GM19397 (cell line): ENCODE measurements at regions not wholly inside any gene's neighbourhood (a gene's known extent, or its start where the extent isn't known, plus 50 kb on each side); places are given as distances from the start of the nearest gene placed in this dataset.
A peak's percentile ranks its signal among the peaks of the same experiment; 100 is the strongest.

ENCODE experiments used
- ATAC-seq: cut with Tn5 transposase; IDR thresholded peaks from one replicate; pipeline ENCODE4 v1.9.1; 2021; ENCODE audit warnings: mild to moderate bottlenecking, moderate library complexity; ENCODE audit not compliant: unreplicated experiment

DNA sequence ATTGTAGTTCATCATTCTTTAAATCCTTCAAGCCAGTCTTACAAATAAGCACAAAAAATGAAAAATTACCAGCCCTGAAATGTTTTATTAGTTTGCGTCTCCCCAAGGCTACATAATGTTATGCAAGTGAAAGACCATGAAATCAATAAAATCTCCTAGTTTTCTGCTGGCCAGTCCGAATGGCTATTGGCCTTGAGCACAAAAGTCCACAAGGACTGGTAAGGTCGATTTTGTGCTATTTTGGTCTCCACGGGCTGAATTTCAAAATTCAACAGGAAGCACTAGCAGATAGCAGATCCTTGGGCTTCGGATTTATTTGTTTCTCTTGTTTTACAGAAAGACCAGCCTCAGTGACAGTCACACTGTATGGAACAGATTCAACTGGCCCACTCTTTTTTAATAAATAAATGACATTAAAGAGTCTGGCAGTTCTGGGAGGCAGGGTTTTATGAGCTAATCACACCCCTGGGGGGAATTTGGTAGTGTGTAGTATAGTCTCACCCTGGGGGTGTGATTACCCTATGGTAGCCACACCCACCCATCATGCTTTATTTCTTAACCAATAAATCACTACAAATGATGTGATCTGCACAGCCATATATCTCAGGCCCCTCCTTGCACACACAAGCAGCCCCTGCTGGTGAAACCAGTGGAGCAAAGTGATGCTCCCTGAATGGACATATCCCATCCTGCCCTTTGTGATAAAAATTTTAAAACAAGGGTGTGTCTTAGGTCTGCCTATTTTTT lies 51.1 kb upstream of the TMEM33 start:
- ATAC-seq = no peak

DNA sequence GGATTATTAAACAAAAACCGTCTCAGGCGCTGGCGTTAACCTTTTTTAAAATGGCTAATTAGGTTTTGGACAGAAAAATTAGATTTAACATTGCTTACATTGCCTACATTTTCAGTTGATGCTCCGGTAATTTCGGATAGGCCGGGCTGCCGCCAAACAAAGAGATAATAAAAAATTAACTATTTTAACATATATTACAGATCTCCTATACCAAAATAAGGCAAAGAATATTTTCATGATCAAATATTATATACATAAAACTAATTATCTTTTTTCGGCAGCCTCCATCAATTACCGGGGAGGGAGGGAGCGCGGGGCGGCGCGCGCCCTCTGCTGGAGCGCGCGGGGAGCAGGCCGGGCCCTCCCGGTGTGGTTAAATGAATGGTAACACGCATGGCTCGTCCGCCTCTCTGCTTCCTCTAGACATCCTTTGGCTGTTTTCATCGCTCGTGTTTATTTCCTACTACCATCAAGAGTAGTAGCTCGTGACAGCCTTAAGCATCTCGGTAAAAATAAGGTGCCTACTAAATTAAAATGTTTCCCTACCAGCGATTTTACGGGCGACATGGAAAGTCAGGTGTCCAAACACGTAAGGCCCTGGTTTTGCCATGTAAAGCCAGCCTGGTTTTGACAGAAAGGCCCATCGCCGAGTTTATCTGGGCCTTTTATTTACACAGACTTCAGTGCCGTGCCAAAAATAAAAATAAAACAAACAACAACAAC lies 52.4 kb upstream of the TMEM33 start:
- peak; percentile 78 for ATAC-seq

DNA sequence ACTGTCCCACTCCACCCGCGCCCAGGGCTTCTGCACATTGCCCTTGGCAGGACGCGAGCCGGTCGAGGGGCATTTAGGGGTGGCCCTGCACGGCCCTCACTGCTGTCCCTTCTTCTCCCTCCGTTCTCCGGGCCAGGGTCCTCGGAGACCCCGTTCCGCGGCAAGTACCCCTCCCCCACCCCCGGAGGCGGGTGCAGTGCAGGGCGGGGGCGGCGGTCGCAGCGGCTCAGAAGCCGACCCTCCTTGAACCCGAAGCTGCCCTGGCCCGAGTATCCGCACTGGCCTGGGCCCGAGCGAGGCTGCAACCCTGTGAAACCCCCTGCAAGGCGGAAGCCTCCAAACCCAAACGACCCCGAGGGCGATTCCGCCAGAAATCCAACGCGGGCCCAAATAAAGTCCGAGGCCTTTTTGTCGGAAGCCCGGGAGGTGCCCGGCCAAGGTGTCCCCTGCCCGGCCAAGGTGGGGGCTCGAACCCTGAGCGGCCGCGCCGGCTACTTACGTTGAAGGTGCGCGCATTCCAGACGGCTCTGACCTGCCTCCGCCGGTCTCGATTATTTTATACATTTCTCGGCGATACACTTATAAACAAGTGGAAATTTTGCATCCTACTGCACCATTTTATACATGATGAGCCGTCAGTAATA lies 53.1 kb upstream of the TMEM33 start:
- no peak for ATAC-seq

DNA sequence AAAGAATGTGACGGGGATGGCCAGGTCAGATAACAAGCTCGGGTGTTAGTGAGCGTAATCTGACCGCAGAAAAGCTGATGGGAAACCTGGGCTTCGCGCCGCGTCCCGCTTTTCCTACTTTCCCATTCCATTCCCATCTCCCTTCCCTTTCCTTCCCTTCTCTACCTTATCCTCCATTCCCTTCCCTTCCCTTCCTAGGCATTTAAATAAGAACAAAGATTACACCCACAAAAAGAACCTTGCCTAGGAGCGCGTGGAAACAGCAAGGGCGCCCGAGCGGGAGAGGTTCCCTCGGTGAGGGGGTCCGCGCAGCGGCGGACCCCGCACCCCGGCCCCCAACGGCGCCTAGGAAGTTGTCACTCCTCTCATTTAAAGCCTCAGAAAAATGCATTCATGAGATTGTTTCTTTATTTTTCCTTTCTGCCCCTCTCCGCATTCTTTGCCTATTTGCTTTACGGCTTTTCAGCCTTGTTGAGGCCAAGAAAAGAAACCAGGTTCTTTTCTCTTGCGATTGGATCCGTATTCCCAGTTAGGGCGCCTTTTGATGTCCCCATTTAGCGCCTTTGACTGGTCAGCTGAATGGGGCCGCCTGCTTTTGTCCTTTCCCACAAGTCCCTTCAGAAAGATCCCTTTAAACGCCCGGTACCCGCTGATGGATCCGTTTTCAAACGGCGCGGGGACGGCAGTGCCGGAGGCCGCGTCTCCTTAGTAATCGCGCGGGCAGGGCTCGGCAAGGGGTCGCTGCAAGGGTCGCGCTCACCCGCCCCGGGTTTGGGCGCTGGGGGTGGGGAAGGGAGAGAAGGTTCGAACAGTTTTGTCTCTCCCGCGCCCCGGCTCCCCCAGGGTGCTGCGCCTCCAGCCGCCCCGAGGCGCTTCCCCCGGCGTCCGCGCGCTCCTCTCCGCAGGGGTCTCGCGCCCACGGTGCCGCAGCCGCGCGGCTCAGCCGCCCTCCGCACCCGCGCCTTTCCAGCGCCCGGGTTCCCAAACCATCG lies 54.1 kb upstream of the TMEM33 start:
- ATAC-seq = no peak

DNA sequence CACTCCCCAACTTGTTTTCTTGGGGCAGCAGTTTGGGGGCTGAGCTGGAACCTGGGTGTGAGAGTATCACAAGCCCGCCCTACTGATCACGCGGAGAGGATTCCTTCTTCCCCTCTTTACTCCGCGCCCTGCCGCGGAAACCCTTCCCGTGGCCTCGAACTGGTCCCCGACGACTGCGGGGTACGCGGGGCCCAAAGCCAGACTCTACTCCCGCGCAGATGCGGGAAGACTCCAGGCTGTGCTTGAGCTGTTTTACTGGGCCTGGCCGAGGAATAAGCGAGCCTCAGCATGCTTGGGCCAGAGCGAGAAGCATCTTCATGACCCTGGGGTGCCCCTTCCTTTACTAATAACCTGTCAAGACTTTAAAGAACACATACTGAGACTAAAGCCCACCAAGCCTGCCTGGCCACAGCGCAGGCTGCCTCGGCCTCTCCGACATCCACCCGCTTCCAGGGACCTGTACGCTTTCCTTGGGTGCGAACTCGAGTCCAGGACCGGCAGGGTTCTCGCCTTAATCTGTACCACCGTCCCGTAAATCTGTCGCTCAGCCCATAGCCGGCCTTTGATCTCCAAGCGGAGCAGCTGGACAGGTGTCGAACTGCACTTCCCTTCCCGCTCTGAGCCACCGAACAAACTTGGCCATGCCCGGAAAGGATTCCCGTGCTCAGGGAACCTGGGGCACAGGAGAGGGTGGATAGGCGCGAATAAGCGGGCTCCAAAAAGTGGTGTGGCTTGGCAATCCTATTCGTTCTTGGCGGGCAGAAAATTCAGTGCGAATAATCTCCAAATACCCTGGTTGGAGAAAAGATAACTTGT lies 55.0 kb upstream of the TMEM33 start:
- no peak for ATAC-seq

DNA sequence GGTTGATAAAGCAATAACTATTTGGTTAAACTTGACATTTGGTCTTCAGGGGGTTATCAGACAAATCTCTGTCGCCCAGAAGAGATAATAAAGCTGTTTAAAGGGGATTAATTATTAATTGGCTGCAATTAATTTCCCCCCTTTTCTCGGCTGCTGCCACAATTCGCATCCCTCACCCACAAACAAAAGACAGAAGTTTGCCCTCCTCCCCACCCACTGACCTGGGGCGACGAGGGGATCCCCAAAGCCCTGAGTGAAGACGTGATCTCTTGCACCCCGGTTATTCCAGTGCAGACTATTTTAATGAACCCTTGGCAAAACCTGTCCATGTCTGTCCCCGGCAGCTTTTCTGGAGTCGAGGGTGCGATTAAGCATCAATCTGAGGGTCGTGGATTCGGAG lies 55.7 kb upstream of the TMEM33 start:
- no peak for ATAC-seq

DNA sequence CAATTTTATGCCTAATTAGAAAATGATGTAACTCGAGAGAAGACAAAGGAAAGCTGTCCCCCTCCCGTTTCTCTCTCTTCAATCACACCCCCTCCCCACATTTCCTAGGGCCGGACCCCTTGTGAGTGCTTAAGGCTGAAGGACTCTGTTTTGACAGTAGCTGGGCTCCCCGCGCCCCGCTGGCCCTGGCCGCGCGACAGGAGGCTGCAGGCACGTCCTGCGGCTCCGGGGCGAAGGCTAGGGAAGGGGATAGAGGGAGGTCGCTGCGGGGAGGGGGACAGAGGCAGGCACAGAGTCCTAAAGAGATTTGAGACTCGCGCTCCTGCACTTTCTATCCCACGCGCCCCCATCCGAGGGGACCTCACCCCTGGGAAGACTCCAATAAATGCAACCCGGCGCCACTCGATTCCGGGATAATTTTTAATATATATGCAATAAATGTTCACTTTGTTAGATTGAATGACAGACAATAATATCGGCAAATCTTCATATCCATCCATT lies 56.2 kb upstream of the TMEM33 start:
- no peak for ATAC-seq

DNA sequence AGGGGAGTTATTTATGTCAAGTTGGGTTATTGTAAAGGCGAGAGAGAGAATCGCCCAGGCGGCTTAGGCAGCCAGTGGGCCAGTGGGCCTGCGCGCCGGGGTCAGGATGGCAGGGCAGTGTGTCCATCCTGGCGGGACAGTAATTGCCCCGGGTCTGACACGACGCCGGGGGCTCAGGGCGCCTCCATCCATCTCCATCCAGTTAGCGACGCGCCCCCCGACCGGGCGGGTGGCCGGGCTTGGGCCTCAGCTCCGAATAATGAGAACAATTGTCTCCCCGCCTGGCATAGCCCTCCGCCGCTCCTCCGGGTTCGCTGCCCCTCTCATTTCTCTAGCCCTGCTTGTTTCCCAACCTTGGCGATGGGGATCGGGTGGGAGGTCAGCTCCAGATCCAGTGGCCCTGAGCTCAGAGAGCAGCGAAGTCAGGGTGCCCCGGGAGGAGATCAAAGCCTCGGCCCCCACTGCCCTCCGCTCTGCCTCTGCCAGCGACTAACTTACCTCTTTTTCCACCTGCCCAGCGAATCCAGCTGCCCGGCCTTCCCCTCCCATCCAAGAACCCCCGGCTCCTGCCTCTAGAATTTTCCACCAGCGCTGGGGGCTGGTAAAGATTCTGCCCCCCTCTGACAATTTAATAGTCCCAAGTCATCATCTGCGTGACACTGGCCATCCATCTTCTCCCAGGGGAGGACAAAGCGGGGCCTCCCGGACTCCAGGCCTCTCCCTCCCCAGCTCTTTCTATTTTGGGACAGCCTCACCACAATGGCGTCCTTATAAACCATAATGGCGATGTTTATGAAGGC lies 56.9 kb upstream of the TMEM33 start:
- ATAC-seq = no peak

DNA sequence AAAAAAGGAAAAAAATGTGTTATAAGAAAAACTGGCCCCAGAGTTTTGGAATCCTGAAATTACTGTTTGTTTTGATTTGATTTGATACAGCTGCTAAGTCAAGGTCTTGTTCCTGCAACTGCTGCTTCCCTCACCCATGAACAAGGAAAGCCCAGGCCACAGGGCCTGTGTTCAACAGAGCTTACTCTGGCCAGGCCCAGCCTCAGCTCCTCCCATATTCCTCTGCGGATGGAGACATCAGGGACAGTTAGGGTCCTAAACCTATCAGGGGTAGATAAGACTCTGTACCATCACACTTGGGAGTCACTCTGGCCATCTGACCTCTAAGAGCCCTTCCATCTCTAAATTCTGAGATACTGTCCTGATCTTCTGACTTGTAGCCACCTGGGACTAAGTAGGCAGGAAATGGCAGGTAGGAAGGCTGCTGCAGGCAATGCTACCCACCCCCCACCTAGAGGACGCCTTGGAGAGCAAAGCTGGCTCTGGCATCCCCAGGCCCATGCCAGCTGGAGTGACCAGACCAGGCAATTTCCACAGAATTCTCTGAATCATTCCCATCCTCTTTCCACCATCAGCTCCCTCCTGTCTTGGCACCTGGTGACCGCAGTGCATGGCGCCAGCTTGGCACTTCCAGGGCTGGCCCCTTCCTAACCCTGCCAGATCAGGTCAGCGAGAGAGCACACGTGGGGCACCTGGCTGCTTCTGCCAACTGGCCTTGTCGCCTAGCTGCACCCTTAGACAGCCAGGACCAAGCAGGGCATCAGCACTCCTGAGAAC lies 58.0 kb upstream of the TMEM33 start:
- ATAC-seq = no peak

DNA sequence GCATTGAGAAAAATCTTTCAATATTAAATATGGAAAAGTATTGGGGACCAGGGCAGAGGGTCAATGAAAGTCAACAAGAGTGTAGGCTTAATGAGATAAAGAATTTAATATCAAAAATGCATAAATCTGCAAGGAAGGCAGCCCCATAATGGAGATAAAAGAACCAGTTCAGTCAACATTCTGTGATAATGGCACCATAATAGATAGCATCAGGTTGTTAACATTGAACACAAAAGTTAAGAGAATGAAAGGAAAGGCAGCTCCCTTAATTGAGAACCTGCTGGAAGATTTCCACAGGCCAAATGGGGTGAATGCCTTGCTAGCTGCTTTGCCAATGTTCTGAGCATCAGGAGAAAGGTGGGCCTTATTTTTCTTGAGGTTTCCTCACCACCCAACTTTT lies 60.4 kb upstream of the TMEM33 start:
- ATAC-seq = no peak

DNA sequence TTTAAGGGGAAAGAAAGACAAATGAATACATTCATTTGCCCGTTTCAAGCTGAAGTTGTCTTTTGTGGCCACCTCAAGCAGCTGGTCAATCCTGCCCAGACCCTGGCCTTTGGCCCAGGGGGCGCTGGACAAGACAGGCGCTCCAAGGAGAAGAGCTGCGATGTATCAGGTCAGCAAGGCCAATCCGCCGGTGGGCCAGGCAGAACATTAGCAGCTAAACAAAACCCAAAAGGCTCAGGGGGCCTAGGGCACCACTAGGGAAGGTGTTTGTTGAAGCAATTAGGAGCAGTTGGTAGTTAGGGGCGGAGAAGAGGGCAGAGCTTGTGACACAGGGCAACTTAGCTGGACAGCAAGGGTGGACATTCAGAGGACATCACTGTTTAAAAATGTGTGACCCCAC lies 60.8 kb upstream of the TMEM33 start:
- no peak for ATAC-seq

DNA sequence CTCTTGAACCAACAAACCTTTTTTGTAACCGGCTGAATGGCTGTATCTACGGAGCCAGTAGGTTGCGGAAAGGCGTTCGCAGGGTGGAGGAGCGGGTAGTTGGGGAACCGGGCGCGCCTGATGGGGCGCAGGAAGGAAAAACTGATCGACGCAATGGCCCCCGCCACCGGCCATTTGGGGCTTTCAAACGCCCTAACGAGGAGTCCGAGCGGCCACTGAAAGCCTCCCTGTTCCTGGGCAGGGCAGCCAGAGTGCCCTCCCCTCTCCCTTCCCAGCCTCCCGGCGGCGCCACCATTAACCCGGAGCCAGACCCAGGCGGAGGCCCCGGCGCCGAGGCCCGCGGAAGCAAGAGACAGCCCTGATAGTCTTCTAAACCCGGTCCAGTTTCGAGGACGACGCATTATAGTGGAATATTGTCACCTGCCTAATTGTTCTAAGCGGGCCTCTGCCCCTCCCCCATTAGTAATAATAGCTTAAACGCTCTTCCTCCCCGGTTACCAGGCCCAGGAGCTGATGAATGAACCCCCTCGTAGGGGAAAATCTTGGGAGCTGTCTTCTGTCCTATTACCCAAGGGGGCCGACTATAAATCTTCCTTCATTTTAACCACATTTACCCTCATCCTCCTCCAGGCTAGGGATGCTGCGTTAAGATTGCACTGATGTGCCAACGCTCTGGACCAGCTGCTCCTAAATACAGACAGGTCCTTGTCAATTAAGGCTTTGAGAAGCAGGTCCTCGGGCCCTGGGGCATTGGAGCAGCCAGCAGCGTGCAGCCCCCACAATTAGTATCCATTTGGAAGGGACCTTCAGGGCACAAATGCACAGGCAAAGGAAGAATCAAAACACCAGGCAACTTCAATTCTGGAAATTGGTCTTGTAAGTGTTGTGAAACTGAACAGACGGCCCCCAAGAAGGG lies 61.6 kb upstream of the TMEM33 start:
- ATAC-seq = no peak

DNA sequence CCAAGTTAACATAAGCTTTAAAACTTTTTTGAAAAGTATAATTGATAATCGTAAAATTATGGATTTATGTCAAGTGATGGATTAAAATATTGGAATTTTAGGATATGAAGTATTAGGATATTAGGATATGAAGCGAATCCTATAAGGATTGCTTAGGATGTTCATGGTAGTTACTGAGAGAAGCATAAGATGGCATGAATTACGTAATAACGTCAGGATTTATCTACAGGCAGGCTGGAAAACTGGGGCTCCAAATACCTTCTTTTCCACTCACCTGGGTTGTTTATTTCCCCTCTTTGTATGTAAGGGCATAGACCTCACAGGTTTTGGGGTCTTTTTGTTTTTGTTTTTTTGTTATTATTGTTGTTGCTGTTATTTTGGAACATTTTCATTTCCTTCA lies 65.2 kb upstream of the TMEM33 start:
- ATAC-seq = no peak

DNA sequence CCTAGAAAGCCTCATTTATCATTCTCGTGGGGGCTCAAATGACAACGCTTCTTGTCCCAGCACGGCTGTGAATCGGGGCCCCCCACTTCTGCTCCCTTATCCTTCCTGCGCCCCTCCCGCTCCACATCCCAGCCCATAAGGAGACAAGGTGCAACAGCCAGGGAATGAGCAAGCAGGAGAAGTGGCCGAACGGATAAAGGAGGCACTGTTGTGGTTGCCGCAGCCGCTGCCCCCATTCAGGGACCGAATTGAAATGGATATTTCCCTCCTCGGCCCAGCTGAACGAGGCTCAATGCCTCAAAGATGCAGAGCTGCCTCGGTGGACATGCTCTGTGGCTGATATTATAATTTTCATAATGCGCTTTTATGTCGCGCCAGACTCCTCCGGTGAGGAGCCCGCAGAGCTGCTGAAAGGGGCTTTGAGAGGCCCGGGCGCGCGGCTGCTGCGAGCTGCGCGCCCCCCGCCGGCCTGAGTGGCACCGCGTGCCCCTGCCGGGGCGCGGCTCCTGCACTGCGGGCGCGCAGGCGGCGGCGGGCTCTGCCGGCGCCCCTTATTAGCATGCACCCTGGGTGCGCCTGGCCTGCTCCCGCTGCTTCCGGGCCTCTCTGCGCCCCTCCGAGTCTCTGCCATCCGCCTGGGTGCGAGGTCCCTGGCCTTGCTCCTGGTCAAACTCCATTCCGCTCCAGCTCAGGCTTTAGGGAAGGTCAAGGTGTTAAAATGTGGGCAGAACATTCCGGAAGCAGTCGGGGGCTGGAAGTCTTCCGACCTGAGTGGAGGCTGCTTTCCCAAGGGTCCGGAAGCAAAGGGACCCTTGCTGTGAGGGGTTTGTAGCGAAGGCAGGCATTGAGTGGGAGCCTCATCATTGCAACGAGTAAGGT lies 68.2 kb upstream of the TMEM33 start:
- ATAC-seq = no peak

DNA sequence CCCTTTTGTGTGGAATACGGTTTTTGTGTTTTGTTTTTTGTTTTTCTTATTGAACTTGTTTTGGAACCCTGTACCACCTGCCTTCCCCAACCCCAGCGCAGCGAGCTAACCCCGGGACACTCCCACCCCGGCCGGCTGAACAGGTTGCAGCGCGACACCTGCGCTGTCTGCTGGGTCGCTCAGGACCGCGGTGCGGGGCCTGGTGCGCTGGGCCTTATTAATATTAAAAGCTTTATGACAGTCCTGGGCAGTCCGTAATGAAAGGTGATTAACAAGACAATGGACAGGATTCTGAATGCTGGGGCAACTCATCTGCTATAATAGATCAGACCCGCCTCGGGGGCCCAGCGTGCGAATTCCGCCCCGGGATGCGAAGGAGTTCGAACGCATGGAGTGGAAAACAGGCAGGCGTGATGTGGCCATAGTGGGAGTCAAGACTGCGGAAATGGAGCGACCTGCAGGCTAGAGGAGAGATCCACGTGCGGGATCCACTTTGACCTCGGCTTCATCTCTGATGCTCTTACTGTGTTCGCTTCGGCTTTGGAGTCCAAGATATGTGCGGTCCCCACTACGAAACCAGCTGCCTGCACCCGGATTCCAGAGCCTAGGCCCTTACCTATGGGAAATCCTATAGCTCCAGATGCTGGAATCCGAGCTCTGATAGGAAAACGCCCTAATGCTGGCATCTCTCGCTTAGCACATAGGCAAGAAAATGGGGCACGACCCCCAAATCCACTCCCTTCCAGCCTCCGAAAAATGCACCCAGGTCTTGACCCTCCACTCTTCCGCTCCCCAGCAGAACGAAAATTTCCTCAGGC lies 69.0 kb upstream of the TMEM33 start:
- no peak for ATAC-seq
